GM23248 (cell line): ENCODE measurements at regions not wholly inside any gene's neighbourhood (a gene's known extent, or its start where the extent isn't known, plus 50 kb on each side); places are given as distances from the start of the nearest gene placed in this dataset.
A peak's percentile ranks its signal among the peaks of the same experiment; 100 is the strongest.

ENCODE experiments used
- DNase-seq: peaks from one replicate; pipeline ENCODE4 v3.0.0-alpha.2; 2015
- H2AFZ ChIP-seq: fragments of 200-600 bp; sonication (generic); 2 replicates; pipeline ENCODE4 v1.6.1; 2016; ENCODE audit warnings: antibody characterized with exemption
- H3F3A ChIP-seq: fragments of 200-600 bp; sonication (generic); 2 replicates; pipeline ENCODE4 v1.6.1; 2016; ENCODE audit warnings: mild to moderate bottlenecking, antibody characterized with exemption, mixed run types; ENCODE audit not compliant: insufficient read depth
- H3K27ac ChIP-seq: fragments of 200-600 bp; sonication (generic); 2 replicates; pipeline ENCODE4 v1.5.1; 2016; ENCODE audit warnings: mild to moderate bottlenecking
- H3K27me3 ChIP-seq: fragments of 200-600 bp; sonication (generic); replicated peaks from 2 replicates; pipeline ENCODE4 v1.6.1; 2016; ENCODE audit warnings: mild to moderate bottlenecking; ENCODE audit not compliant: insufficient read depth
- H3K36me3 ChIP-seq: fragments of 200-600 bp; sonication (generic); 2 replicates; pipeline ENCODE4 v1.6.1; 2016; ENCODE audit warnings: low read depth, mild to moderate bottlenecking
- H3K4me1 ChIP-seq: fragments of 200-600 bp; sonication (generic); 2 replicates; pipeline ENCODE4 v1.6.1; 2016; ENCODE audit warnings: mild to moderate bottlenecking; ENCODE audit not compliant: insufficient read depth
- H3K4me2 ChIP-seq: fragments of 200-600 bp; sonication (generic); one replicate; pipeline ENCODE4 v1.6.1; 2016; ENCODE audit warnings: mild to moderate bottlenecking; ENCODE audit not compliant: unreplicated experiment
- H3K4me3 ChIP-seq: fragments of 200-600 bp; sonication (generic); 2 replicates; pipeline ENCODE4 v1.5.1; 2016; ENCODE audit warnings: mild to moderate bottlenecking
- H3K79me2 ChIP-seq: fragments of 200-600 bp; sonication (generic); 2 replicates; pipeline ENCODE4 v1.6.1; 2016; ENCODE audit warnings: mild to moderate bottlenecking; ENCODE audit not compliant: insufficient read depth
- H3K9ac ChIP-seq: fragments of 200-600 bp; sonication (generic); 2 replicates; pipeline ENCODE4 v1.6.1; 2016; ENCODE audit warnings: mild to moderate bottlenecking
- H3K9me2 ChIP-seq: fragments of 200-600 bp; sonication (generic); 2 replicates; pipeline ENCODE4 v1.6.1; 2016; ENCODE audit warnings: mixed run types, mild to moderate bottlenecking, moderate library complexity; ENCODE audit not compliant: insufficient read depth
- H3K9me3 ChIP-seq: fragments of 200-600 bp; sonication (generic); one replicate; pipeline ENCODE4 v1.6.1; 2017; ENCODE audit warnings: low read depth
- H4K20me1 ChIP-seq: fragments of 200-600 bp; sonication (generic); 2 replicates; pipeline ENCODE4 v1.6.0; 2016; ENCODE audit not compliant: insufficient read depth
- EZH2 ChIP-seq: fragments of 200-600 bp; sonication (generic); IDR thresholded peaks from 2 replicates; pipeline ENCODE4 v1.6.1; 2018; ENCODE audit warnings: antibody characterized with exemption, mild to moderate bottlenecking; ENCODE audit not compliant: insufficient read depth, poor library complexity, severe bottlenecking
- EZH2phosphoT487 ChIP-seq: fragments of 200-600 bp; sonication (generic); IDR thresholded peaks from 2 replicates; pipeline ENCODE4 v1.6.1; 2018; ENCODE audit warnings: antibody characterized with exemption, moderate library complexity, mild to moderate bottlenecking, low read depth; ENCODE audit not compliant: insufficient read depth
- WGBS, 2 experiments: methylation state at CpG; one replicate each; pipeline ENCODE4 v1.1.6; 2015 to 2017; ENCODE audit warnings: low lambda C conversion rate in 2 of 2, low coverage in 1 of 2; ENCODE audit errors: missing lambda C conversion rate in 2 of 2; 5-methylcytosine and 5-hydroxymethylcytosine counted together
- in situ Hi-C: fragments of 300-500 bp; cut with MboI; formaldehyde crosslinking; loops from 2 replicates; pipeline ENCODE4 v1.15.0; 2020

DNA sequence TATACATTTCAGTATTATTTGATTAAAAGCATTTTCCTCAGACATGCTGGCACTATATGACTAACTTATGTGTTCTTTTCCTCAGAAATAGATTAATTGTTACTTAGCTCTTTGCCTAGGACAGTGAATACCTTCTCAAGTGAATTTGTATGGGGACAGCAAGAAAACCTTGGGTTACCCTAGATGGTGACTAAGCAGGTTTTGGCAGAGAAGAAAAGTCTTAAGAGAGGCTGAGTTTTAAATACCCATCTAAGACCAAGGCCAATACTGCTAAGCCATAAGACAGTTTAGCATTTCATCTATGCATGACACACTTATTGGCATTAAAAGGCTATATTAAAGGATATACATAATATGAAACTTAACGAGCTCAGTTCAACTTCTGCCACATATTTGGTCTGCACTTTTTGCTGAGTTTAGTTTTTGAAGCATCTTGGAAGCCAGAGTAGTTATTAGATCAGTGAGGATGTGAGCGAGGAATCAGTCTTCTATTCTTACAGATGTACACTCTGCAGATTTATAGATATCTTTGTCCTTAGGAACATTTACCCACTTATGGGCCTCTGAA, 54.6 kb upstream of the FAM3C start:
- H3K4me2 ChIP-seq: no peak overlapping the region
- no peak overlapping the region for H2AFZ ChIP-seq
- DNase-seq: no peak
- H3K9ac ChIP-seq: no peak overlapping the region
- H3K4me1 ChIP-seq: peaks cover 7% of the 10 kb centered on the region; the same call in 1 of the 2 replicates
- H3K9me3 ChIP-seq: no peaks in the 10 kb centered on the region
- H3K79me2 ChIP-seq: no peaks in the 10 kb centered on the region
- H3F3A ChIP-seq: no peaks in the 10 kb centered on the region
- H3K9me2 ChIP-seq: no peaks in the 10 kb centered on the region
- no peaks in the 10 kb centered on the region for H3K27me3 ChIP-seq
- 54 to 57% methylated on average over 2 of the region's 2 CpGs for WGBS, 2 experiments
- no peaks in the 10 kb centered on the region for H3K36me3 ChIP-seq
- H4K20me1 ChIP-seq: no peaks in the 10 kb centered on the region
- no peak overlapping the region for H3K27ac ChIP-seq
- in situ Hi-C loops: no loop called here
- no peak overlapping the region for H3K4me3 ChIP-seq
- TF ChIP-seq EZH2phosphoT487 (no peak), EZH2 (no peak)

DNA sequence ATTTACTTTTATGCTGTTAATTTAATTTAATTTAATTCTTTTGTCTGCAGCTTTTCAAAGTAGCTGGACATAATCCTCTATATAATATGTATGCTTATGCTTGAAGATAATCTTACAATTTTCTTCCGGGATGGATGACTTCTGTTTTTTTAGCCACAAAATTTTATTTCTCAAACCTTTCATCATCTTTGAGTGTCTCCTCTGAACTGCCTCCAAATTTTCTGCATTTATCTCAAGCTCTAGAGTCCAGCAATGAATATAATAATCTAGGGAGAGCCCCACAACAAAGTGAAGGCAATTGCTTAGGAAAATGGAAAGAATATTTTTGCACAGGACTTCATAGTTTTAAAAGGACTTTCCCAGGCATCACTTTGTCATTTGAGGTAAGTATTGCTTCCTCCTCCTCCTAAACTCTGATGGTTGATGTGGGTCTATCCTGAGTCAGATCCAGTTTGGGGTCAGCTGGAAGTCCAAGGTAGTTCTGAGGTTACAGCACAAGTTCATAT, 53.7 kb upstream of the FAM3C start:
- WGBS, 2 experiments: 84 to 90% methylated on average over 1 of the region's 1 CpG
- no peak for DNase-seq
- in situ Hi-C loops: no loop called here
- peaks cover 7% of the 10 kb centered on the region; the same call in 1 of the 2 replicates for H3K4me1 ChIP-seq
- no peaks in the 10 kb centered on the region for H3K9me2 ChIP-seq
- H2AFZ ChIP-seq: no peak overlapping the region
- no peak overlapping the region for H3K27ac ChIP-seq
- no peaks in the 10 kb centered on the region for H3K79me2 ChIP-seq
- no peaks in the 10 kb centered on the region for H3K27me3 ChIP-seq
- no peak overlapping the region for H3K4me2 ChIP-seq
- no peak overlapping the region for H3K9ac ChIP-seq
- no peak overlapping the region for H3K4me3 ChIP-seq
- no peaks in the 10 kb centered on the region for H3K36me3 ChIP-seq
- TF ChIP-seq EZH2 (no peak), EZH2phosphoT487 (no peak)
- no peaks in the 10 kb centered on the region for H3F3A ChIP-seq
- H3K9me3 ChIP-seq: no peaks in the 10 kb centered on the region
- H4K20me1 ChIP-seq: no peaks in the 10 kb centered on the region

DNA sequence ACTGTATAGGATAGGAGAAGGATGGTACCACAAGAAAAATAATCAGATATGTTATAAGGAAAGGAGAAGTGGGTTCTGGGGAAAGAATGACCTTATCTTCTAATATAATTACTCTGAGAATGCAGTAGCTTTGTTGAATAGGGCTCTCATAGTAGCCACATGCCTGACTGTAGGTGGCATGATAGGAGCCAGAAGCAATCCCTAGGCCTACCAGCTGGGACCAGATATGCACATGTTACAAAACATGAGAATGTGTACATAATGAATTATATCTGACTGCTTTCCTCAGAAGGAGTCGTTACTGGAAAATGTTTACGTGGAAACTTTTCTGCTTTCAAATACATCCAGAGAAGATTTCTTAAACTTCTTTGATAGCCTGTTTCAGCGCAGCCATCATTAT, 53.2 kb upstream of the FAM3C start:
- no peak for DNase-seq
- Histone ChIP-seq H2AFZ (no peak overlapping the region), H3K4me3 (no peak overlapping the region), H3K79me2 (no peaks in the 10 kb centered on the region), H3F3A (no peaks in the 10 kb centered on the region), H3K4me1 (peaks cover 7% of the 10 kb centered on the region; the same call in 1 of the 2 replicates), H3K4me2 (no peak overlapping the region), H3K27ac (no peak overlapping the region), H3K27me3 (no peaks in the 10 kb centered on the region), H3K9ac (no peak overlapping the region), H3K9me3 (no peaks in the 10 kb centered on the region), H3K36me3 (no peaks in the 10 kb centered on the region), H4K20me1 (no peaks in the 10 kb centered on the region), H3K9me2 (no peaks in the 10 kb centered on the region)
- TF ChIP-seq EZH2: no peak
- no peak for TF ChIP-seq EZH2phosphoT487
- in situ Hi-C loops: no loop called here
- WGBS, 2 experiments: 67 to 75% methylated on average over 3 of the region's 3 CpGs

DNA sequence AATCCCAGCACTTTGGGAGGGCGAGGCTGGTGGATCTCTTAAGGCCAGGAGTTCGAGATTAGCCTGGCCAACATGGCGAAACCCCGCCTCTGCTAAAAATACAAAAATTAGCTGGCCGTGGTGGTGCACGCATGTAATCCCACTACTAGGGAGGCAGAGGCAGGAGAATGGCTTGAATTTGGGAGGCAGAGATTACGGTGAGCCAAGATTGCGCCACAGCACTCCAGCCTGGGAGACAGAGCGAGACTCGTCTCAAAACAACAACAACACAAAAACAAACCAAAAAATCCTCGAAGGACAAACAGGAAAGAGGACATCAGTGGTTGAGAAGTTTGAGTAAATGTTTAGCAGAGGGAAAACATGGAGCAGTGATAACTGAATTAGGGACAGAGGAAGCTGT, 52.3 kb upstream of the FAM3C start:
- Histone ChIP-seq H3K79me2 (no peaks in the 10 kb centered on the region), H3K4me1 (peaks cover 7% of the 10 kb centered on the region; the same call in 1 of the 2 replicates), H3K27ac (no peak overlapping the region), H3K9me3 (no peaks in the 10 kb centered on the region), H3K27me3 (no peaks in the 10 kb centered on the region), H3F3A (no peaks in the 10 kb centered on the region), H4K20me1 (no peaks in the 10 kb centered on the region), H3K9me2 (no peaks in the 10 kb centered on the region), H3K36me3 (no peaks in the 10 kb centered on the region), H2AFZ (no peak overlapping the region), H3K4me3 (no peak overlapping the region), H3K4me2 (no peak overlapping the region), H3K9ac (no peak overlapping the region)
- in situ Hi-C loops: no loop called here
- DNase-seq: no peak
- WGBS, 2 experiments: 79% methylated on average over 11 of the region's 11 CpGs
- TF ChIP-seq EZH2phosphoT487 (no peak), EZH2 (no peak)

DNA sequence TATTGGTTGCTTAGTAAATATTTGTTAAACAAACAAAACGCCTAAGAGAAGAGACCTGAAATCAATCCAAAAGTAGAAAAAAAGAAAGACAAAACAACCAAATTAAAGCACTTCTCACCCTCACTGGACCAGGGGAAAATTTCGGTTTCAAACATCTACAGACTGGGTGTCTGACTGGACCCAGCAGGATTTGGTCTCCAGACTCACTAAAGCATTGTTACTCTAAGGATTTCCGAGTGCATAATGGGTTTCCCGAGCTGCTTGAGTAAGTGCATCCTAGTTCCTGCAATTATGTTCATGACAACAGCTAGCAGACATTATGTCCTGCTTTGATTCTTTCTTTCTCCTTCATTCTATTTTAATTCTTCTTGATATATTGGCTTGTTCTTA, 51.8 kb upstream of the FAM3C start:
- no peaks in the 10 kb centered on the region for H4K20me1 ChIP-seq
- no peaks in the 10 kb centered on the region for H3K36me3 ChIP-seq
- TF ChIP-seq EZH2phosphoT487 (no peak), EZH2 (no peak)
- no peaks in the 10 kb centered on the region for H3K27me3 ChIP-seq
- H3K4me1 ChIP-seq: peaks cover 7% of the 10 kb centered on the region; the same call in 1 of the 2 replicates
- 6 to 7% methylated on average over 4 of the region's 4 CpGs for WGBS, 2 experiments
- in situ Hi-C loops: no loop called here
- H3K9me3 ChIP-seq: no peaks in the 10 kb centered on the region
- no peaks in the 10 kb centered on the region for H3K9me2 ChIP-seq
- 0 out of 2 replicates have a peak overlapping the region, but pooled peaks have one; percentile 14 for H2AFZ ChIP-seq
- H3K4me2 ChIP-seq: no peak overlapping the region
- H3K27ac ChIP-seq: no peak overlapping the region
- no peaks in the 10 kb centered on the region for H3F3A ChIP-seq
- H3K9ac ChIP-seq: no peak overlapping the region
- no peaks in the 10 kb centered on the region for H3K79me2 ChIP-seq
- no peak overlapping the region for H3K4me3 ChIP-seq
- DNase-seq: no peak
